SKM-1 (cell line): ENCODE measurements at regions not wholly inside any gene's neighbourhood (a gene's known extent, or its start where the extent isn't known, plus 50 kb on each side); places are given as distances from the start of the nearest gene placed in this dataset.

ENCODE experiments used
- DNase-seq: peaks from one replicate; lab custom pipeline; 2025; ENCODE audit not compliant: unreplicated experiment; lab: John Stamatoyannopoulos, UW

- DNase-seq, result no peak
Observed at GRCh38 chr1:87560137-87560536, 231.5 kb downstream of the LMO4 start.

DNA sequence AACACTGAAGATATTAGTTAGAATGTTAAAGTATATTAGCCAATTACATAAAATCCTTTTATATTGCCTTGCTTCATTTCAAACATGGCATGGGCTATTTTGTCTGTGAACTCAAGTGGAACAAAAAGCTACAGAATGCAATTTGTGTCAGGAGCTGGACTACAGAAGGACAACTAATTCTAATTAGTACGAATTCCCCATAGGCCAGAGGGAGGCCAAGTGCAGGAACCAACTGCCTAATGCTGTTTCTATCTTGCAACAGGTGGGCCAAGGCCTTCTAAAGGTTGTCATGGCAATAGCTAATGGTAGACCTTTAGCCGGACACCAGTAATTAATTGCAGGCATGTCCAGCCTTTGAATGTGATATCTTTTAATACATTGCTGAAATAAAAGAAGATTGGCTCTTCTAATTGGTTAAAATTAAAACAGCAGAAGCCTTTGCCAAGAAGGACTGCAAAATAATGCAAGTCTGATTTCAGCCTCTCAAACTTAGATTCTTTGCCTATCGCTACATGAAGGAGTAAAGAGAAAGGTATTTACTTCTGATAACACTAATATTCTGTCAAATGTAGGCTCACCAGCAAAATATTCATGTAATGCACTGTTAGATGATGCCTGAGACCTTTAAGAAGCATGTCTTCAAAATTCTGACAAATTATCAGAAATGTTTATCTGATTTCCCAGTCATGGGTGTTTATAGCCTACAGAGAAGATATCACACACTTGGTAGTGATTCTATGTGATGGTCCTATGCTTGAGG, 232.1 kb downstream of the LMO4 start:
- DNase-seq, result no peak

GRCh38 chr1:87563211-87563610, 234.5 kb downstream of the LMO4 start:
- DNase-seq, result no peak

DNA sequence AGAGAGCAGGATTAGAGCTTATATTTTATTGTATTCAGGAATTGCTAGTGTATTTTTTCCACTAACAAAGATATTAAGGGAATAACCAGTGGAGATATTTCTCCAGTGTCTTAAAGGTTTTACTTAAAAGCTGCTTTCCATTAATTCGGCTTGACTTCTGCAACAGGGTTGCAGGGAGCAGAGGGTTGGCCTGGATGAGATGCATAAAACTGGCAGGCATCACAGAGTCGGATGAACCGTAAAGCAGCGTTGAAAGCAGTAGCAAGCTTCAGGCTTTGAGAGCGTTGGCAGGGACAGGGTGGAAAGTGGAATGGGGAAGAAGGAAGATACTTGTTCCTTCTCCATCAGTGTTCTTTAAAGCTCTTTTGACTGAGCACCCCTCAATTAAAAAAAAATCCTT, 237.2 kb downstream of the LMO4 start:
- no peak for DNase-seq

DNA sequence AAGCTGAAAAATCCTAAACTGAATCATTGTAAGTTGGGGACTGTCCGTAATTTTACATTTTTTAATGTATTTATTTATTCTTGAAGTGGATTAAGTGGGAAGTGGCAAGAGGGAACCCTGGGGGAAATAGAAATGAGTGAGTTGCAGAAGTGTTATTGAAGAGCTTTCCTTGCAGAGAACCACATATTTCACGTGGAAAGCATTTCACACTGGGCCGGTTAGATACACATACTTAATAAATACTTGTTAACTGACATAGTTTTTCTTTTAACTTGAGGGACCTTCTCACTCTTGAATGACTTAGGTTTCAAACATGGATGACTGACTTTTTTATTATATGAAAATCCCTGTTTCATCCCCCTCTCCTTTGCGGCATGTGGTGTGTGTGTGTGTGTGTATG, 239.3 kb downstream of the LMO4 start:
- DNase-seq, result no peak

- no peak for DNase-seq
Observed at GRCh38 chr1:87568911-87569310, 240.2 kb downstream of the LMO4 start.

DNA sequence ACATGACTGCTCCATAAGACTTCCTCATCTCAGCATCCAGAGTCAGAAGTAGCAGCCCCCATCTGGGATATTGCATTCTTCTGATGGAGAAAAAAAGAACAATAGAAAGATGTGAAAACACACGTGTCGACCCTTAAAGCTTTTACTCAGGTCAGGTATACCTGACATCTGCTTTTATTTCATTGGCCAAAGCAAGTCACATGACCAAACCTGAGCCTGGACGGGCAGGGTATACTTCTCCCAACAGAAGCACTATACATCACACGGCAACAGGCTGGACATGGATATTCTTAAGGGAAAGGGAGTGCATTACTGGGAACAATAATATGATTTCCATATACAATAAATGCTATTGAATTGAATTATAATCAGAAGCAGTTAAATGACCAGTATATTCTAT, 243.3 kb downstream of the LMO4 start:
- DNase-seq, result no peak

- DNase-seq, result no peak
Observed at GRCh38 chr1:87572891-87573290, 244.2 kb downstream of the LMO4 start.

DNA sequence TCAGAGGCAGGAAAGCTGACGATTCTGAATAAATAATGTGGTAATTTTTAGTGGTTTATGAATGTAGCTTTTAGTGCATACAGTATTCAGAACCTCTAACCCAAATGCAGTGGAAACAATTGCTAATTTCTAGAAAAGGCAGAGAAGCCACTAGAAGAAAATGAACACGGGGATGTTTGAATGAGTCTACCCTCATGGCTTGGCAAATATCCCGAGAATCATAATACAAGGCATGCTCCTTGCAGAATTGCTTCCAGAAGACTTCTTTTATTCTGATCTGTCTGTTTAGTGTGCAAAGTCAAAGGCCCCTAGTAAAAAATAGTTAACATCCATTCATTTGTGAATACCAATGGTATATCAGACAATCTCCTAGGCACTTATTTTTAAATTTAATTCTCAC, 246.8 kb downstream of the LMO4 start:
- DNase-seq, result no peak

- DNase-seq, result no peak
Observed at GRCh38 chr1:87578464-87578863, 249.8 kb downstream of the LMO4 start.

DNA sequence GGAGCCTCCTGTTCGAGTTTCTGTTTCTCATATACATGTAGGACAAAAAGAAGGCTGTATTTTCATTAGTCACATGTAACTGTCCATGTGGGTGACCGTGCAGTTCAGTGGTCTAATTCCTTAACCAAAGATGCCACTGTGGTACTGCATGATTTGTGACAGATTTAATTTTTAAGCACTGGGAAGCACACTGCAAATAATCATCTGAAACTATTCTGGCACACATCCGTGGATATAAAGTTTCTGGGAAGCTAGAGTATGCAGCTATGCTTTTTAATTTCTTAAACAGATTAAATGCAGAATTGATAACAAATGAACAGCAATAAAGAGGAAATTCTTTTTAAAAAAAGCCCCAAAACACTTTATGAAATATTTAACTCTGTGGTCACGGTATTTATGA, 254.8 kb downstream of the LMO4 start:
- no peak for DNase-seq

GRCh38 chr1:87584586-87584985, 255.9 kb downstream of the LMO4 start:
- DNase-seq, result no peak

DNA sequence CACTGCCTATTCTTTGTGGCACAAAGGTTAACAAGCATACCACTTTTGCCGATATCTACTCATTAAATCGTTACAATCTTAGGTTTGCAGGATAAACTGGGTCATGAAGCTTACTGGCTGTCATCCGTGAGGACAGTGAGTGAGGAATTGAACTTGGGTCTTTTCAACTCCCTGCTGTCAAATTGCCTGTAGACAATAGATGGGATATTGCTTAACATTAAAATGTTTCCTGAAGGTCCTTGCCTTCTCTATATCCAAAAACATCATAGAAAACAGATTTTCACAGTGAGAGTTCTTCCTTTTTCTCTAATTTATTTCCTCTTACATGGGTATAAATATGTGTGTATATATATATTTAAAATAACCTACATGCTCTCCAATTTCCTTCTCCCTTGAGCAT, 257.8 kb downstream of the LMO4 start:
- DNase-seq, result no peak

GRCh38 chr1:87588495-87588894, 259.8 kb downstream of the LMO4 start:
- DNase-seq, result peak; percentile 14

DNA sequence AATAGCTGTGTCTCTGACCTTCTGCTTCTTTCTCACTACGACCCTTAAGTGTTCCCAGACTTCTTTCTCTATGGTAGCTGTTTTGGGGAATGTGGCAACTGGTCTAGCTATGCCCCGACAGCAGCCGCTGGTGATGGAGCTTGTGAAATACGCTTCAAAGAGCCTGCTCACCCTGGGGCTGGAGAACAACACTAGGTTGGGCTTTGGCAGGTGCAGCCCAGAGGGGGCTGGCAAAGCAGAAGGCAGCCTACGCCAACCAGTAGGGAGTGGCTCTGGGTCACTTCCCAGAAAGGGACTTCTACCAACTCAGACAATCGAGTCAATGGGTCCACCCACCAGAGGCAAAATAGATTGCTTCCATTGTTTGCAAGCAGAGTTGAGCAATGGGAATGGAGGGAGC, 262.8 kb downstream of the LMO4 start:
- DNase-seq, result no peak

- no peak for DNase-seq
Observed at GRCh38 chr1:87592156-87592555, 263.5 kb downstream of the LMO4 start.

DNA sequence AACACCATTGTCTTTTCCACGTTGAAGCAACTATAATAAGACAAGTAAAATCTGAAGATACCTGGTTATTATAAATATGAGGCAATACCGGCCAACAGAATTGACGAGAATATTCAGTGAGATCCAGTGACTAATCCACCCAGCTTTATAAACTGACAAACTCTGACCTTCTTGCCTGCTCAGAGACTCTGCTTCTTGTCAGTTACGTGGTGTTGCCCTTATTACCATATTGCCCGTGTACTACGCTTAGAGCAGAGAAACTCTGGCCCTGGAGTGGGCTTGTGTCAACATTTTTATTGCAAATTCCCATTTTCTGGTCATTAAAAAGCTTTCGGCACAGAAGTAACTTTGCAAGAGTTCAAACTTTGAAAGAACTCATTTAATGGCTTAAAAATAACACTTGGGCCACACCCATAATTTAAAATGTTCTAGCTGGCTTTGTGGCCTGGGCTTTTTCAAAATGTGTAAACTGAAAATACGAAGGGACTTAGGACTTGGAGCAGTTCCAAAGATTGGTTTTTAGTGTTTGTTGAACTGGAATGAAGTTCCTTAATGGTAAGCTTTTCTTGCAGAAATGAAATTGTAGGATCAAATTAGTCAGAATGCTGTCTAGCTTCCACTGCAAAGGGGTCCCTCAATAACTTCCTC, 266.2 kb downstream of the LMO4 start:
- DNase-seq, result no peak

DNA sequence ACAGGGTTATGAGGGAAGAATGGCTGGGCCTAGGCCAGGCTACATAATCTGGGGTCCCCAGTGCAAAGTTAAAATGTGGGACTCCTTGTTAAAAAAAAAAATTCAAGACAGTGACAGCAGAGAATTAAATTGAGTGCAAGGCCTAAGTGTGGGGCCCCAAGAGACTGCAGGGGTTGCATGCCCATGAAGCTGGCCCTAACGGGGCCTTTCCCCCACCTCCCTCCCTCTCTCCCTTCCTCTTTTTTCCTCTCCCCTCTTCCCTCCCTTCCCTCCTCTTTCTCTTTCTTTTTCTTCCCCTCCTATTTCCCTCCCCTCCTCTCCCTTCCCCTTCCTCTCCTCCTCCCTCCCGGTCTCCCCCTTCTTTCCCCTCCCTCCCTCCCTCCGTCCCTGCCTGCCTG, 266.7 kb downstream of the LMO4 start:
- DNase-seq, result no peak

- DNase-seq, result no peak
Observed at GRCh38 chr1:87598429-87598828, 269.7 kb downstream of the LMO4 start.

DNA sequence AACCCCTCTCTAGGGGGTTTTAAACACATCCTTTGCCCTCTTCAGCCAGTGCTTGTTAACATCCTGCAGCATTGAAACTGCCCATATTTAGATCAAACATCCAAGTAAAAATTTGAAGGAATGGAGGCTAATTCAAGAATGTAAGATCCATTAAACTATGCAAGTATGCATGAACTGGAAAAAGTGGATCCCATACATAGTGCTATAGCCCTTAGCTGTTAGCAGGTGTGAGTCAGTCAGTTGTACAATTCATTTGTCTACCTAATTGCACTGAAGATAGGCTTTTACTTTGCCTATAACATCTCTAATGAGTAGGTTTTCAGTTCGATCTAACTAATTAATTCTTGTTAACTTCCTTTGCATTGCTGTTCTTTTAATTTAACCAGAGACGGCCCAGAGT, 270.9 kb downstream of the LMO4 start:
- no peak for DNase-seq

DNA sequence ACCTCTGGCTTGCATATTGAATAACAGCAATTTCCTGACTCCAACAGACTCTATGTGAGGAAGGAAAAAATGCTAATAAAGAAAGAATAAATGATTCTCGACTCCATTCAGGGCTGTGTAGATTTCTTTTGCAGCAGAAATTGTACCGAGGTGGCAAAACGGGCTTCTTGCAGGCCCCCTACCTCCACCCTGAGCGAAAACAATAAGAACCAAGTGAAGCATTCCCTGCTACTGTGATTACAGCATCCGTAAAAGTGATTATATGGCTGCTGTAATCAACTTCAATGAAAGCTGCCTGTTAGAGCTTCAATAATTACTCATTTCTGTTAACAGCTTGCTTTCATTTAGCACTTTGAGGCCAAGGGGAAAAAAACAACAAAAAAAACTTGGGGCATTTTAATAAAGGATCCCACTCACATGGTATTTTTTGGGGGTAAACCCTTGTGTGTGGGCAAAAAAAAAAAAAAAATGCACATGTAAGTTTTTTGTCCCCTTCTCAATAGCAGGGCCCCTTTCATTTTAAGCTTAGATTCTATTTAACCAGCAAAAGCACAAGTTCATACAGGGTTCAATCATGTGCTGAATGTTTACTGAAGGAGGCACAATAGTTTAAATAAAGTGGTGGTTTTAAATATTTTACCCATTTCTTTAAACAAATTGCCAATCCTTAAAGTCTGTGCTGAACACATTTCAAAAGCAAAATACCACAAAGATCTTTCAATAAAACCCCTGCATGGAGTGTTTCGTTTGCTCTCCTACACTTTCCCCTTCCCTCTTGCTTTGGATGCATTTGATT, 271.6 kb downstream of the LMO4 start:
- DNase-seq, result no peak

GRCh38 chr1:87600854-87601253, 272.2 kb downstream of the LMO4 start:
- no peak for DNase-seq
